NCI-H2029 treated with DMSO at 0.1 percent for 48 hours (cell line): ENCODE measurements at regions not wholly inside any gene's neighbourhood (a gene's known extent, or its start where the extent isn't known, plus 50 kb on each side); places are given as distances from the start of the nearest gene placed in this dataset.
"Not testable (repeated sequence)": the region's sequence is repeated elsewhere in the genome, so short reads cannot be mapped to it uniquely, and the experiment has no call there.

Experiments used
- DNase-seq: peaks from one replicate; lab custom pipeline; 2025; lab: John Stamatoyannopoulos, UW

DNA sequence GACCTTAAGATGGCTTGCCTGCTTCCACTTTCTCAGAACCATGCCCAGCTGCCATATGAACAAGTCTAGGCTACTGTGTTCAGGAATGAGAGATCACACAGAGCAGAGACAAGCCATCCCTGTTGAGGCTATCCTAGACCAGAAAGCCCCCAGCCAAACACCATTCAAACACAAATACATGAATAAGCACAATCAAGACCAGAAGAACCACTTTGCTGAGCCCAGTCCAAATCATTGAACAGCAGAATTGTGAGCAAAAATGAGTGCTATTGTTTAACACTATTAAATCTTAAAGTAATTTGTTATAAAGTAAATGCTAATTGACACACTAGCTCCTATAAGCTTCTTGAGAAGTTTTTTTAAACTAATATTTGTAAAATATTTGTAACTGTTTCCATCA lies 79.0 kb upstream of the LYZL1 start:
- no peak for DNase-seq

DNA sequence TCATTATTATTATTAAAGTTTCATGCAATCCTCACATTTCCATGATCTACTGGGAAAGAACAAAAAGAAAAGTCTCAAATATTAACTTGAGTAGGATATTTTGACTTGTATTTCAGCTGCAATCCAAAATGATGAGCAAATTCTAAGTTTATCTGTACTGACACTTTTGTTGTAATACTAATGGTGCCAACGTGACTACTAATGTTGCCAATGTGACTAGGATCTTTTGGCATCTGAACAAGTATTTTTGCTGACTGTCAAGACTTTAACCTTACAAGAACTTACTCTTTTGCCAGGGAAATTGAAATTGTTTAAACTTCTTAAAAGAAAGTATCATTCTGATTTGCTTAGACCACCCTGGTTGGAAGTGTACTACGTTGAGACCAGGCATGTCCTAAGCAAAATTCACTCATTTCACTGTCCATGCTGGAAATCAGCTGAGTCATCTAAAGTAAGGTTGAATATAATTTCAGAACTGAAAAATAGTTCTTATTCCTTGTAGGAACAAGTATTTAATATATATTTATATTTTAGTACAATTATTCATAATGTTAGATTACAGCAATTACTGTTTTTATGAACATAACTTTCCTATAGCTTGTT lies 78.5 kb upstream of the LYZL1 start:
- DNase-seq: no peak

DNA sequence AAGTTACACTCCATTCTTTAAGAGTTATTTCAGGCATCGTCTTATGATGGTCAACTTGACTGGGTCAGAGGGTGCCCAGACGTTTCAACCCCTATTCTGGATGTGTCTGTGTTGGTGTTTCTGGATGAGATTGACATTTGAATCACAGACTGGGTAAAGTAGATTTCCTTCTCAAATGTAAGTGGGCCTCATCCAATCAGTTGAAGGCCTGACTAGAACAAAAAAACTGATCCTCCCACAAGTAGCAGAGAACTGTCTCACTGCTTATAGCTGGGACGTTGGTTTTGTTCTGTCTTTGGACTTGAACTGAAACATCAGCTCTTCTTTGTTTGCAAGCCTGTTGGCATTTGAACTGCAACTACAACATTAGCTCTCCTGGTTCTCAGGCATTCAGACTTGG lies 76.3 kb upstream of the LYZL1 start:
- no peak for DNase-seq

DNA sequence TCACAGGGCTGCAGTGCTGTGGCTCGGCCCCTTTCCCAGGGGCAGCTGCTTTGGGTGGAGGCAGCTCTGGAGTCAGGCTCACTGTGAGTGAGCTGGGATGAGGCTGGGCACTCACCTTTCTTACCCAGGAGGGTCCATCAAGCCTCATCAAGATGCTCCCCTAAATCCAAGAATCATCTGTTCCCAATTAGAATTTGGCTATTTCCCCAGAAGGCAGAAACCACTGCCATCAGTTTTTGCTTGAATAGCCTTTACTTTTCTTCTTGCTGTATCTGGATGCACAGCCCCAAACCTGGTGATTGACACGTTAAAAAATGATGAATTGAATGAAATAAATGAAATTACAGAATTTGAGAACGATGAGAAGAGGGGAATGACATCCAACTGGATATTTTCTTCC lies 74.3 kb upstream of the LYZL1 start:
- no peak for DNase-seq

DNA sequence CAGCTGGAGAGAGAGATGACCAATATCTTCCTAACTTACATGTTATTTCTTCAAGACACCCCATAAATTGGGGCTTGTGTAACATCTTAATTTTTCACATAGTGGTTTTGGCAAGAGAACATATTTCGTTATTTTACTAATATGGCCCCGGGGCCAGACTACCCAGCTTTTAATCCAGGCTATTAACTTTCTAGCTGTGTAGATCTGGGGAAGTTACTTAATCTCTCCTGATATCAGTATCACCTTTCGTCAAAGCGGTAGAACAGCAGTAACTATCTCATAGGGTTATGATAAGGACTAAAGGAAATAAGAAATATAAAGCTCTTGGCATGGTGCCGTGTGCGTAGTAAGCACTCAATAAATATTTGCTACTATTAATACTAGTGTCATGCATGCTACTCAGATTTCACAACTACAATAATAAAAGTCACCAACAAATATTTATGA lies 71.6 kb upstream of the LYZL1 start:
- DNase-seq: no peak

DNA sequence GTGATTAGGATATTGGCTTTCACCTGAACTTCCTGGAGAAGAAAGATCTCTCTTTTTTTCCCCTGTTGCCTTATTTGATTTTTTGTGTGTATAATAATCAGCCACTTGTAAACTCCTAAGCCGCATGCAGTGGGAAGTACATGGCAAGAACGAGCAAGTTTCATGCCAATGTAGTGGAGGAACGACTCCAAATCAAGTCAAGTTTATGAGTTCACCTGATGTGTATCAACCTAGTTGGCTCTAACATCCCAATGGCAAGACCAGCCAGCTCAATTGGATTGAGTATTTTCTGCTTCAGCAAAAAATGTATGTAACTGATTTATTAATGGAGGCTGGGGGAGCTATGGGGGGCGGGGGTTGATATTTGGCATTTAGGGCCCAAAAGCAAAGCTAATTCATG lies 65.5 kb upstream of the LYZL1 start:
- no peak for DNase-seq

DNA sequence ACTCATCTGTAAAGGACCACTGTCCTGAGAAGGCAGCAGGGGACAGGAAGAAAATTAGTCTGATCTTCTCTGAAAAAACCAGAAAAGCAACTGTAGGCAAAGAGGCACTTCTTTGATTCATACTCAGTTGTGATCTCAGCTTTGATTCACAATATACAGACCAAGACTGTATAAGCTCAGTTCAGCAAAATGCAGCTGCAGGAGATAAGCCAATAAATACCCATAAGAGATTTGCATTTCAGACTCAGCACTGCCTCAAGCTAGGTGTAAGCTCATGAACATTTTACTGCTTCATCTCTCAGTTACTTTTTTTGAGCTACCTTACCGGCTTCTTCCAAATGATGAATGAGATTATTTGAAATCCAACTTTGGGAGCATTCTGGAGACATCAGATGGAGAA lies 64.2 kb upstream of the LYZL1 start:
- DNase-seq: no peak

DNA sequence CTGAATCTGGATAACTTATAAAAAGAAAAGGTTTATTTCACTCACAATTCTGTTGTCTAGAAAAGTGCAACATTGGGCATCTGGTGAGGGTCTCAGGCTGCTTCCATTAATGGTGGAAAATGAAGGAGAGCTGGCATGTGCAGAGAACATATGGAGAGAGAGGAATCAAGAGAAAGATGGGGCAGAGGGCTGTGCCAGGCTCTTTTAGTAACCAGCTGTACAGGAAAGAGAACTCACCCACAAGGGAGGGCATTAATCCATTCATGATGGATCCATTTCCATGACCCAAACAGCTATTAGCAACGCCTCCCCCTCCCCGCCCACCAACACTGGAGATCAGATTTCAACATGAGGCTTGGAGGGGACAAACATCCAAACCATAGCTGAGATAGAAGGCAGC lies 61.7 kb upstream of the LYZL1 start:
- no peak for DNase-seq

DNA sequence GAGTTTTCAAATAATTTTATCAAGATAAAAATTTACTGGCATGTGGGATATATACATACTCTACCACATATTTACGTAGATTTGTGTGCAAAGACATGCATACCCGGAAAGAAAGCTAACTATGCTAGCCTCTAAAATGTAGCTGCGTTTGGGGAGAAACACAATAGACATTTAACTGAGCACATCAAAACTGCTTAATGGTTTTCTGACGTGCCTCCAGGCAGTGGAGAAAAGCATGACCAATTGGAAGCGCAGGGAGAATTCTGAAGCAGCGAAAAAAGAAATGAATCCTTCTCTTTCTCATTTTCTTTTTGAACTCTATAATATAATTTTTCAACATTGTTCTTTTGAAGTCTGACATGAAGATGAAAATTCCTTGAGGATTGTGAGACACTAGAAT lies 60.3 kb upstream of the LYZL1 start:
- DNase-seq: no peak

DNA sequence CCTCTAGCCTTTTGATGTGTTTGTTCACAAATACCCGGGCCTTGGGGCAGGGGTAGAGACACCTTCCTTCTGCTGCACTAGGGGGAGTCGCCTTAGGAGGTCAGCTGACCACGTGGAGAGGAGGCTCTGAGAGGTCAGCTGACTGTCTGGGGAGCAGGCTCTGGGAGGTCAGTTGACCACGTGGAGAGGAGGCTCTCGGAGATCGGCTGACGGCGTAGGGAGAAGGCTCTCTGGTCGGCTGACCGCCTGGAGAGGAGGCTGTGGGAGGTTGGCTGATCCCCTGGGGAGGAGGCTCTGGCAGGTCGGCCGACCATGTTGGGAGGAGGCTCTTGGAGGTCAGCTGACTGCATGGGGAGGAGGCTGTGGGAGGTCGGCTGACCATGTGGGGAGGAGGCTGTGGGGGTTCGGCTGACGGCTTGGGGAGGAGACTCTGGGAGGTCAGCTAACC lies 59.6 kb upstream of the LYZL1 start:
- DNase-seq: no peak

DNA sequence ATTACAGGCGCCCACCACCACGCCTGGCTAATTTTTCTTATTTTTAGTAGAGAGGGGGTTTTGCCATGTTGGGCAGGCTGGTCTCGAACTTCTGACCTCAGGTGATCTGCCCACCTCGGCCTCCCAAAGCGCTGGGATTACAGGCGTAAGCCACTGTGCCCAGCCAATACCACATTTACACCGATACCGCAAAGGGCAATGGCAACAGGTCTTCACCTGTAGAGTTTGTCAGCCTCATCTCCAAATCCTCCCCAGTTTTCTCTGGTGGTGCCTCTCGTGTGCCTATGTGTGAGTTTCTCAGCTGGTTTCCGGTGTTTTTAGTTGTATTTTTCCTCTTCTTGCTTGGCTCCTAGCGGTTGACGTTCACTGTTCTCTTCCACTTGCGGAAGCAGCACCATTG lies 52.0 kb upstream of the LYZL1 start:
- DNase-seq: not testable (repeated sequence)

DNA sequence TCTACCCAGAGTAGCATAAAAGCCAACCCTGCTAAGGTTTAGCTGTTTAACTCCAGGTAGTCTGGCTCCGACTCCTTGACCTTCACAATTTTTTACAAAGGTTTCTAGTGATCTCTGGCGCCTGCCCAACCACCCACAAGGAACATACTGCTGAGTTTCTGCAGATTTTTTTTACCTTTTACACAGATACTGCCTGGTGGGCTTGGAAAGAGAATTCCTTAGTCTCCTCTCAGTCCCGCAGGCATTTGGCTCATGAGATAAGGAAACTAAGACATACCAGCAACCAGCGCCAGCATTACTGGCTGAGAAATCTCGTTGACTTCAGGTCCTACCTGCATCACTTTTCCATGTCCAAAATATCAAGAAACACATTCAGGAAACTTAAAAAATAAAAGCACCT lies 51.1 kb upstream of the LYZL1 start:
- DNase-seq: no peak

DNA sequence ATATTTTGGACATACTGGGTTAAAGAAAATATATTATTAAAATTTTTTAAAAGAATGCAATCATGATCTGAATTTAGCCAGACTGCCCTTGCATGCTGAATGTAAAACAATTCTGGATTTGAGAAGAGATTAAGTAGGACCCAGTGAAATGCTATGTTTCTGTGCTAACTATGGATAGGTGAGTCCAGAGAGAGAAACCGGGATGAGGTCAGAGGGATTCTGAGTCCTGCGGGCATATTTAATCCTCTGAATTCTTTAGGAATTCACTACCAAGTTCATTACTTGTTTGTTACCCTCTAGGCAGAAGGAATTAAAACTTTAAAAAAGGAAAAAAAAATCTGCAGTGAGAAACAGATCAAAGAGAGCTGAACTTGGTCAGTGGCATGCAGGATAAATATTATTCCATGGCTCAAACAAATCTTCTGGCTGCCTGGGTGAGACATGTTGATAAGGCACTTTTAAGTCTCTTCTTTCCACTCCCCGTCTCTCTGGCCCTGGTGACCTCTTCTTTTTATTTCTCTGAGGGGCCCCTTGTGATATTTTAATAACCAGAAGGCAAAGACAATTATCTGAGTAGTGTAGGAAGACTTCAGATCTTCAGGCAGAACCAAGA lies 50.2 kb upstream of the LYZL1 start:
- DNase-seq: no peak
